Stomach (tissue), 8 donors: ENCODE measurements at regions not wholly inside any gene's neighbourhood (a gene's known extent, or its start where the extent isn't known, plus 50 kb on each side); places are given as distances from the start of the nearest gene placed in this dataset.

Source experiments
- DNase-seq, 2 donors: peaks; one replicate each; pipeline versions ENCODE4 v3.0.0 to v3.0.0-alpha.2; 2013 to 2019
- H3K27ac ChIP-seq, 5 donors: fragments of 200-600 bp in 4 of 5; sonication (generic) in 4 of 5; one replicate each; pipeline ENCODE4 v1.5.1; 2013 to 2019; ENCODE audit warnings: mild to moderate bottlenecking in 1 of 5, moderate library complexity in 1 of 5
- H3K27me3 ChIP-seq, 3 donors: fragments of 200-600 bp; sonication (generic); one replicate each; pipeline ENCODE4 v1.5.1; 2017 to 2019; ENCODE audit warnings: mixed run types in 1 of 3
- H3K36me3 ChIP-seq, 4 donors: fragments of 200-600 bp; sonication (generic); 1 replicate in 3 of 4; 2 replicates in 1 of 4; pipeline ENCODE4 v1.5.1; 2016 to 2019
- H3K4me1 ChIP-seq, 4 donors: fragments of 200-600 bp; sonication (generic); one replicate each; pipeline ENCODE4 v1.5.1; 2016 to 2019
- H3K4me3 ChIP-seq, 4 donors: fragments of 200-600 bp; sonication (generic) in 3 of 4; one replicate each; pipeline ENCODE4 v1.5.1; 2016 to 2019; ENCODE audit warnings: mild to moderate bottlenecking in 1 of 4
- H3K9me3 ChIP-seq, 4 donors: fragments of 200-600 bp; sonication (generic); one replicate each; pipeline ENCODE4 v1.5.1; 2016 to 2019
- CTCF ChIP-seq, 7 experiments: fragments of 450-650 bp in 4 of 7; fragments of 200-600 bp in 3 of 7; sonication (generic) in 3 of 7; IDR thresholded peaks; one replicate each; pipeline ENCODE4 v1.5.1; 2016 to 2019; ENCODE audit warnings: antibody characterized with exemption in 7 of 7, control low read depth in 2 of 7, mild to moderate bottlenecking in 1 of 7
- EP300 ChIP-seq: sonication (generic); formaldehyde crosslinking; IDR thresholded peaks from one replicate; pipeline ENCODE4 v1.6.1; 2017; ENCODE audit warnings: antibody characterized with exemption
- POLR2A ChIP-seq, 4 donors: fragments of 450-650 bp; IDR thresholded peaks; one replicate each; pipeline ENCODE4 v1.6.1; 2016; ENCODE audit warnings: antibody characterized with exemption in 4 of 4, control low read depth in 2 of 4, mild to moderate bottlenecking in 1 of 4, moderate library complexity in 1 of 4
- POLR2AphosphoS5 ChIP-seq, 3 donors: sonication (generic); formaldehyde crosslinking; IDR thresholded peaks; one replicate each; pipeline ENCODE4 v1.6.1; 2016; ENCODE audit warnings: antibody characterized with exemption in 3 of 3
- WGBS, 5 donors: extraction: QIAGEN DNeasy Blood & Tissue Kit in 3 of 5; methylation state at CpG; one replicate each; pipeline versions ENCODE4 v1.1.5 to v1.1.7; 2013 to 2018; 5-methylcytosine and 5-hydroxymethylcytosine counted together
- intact Hi-C: fragments of 100-400 bp; cut with DNase I; formaldehyde crosslinking; loops from one replicate; pipeline ENCODE4 v1.15.1; 2023; ENCODE audit warnings: low total_unique reads
- donor health status: healthy with polysubstance abuse.
- donor health status: Bipolar disorder and iron deficiency.
- donor health status: healthy.

GRCh38 chr15:94592495-94592894 lies 361.1 kb downstream of the MCTP2 start:
- intact Hi-C loops = no loop called here
- TF ChIP-seq EP300 = no peak
- no peak for TF ChIP-seq CTCF (IDR thresholded peaks at IDR 0.05)
- no peaks in the 10 kb centered on the region for H3K36me3 ChIP-seq
- peaks cover 0 to 6% (median 0%) of the 10 kb centered on the region in 4 donors for H3K9me3 ChIP-seq
- H3K4me3 ChIP-seq = no peak overlapping the region
- DNase-seq = no peak
- H3K27me3 ChIP-seq = peaks cover 0 to 5% (median 0%) of the 10 kb centered on the region in 3 donors
- no peak overlapping the region for H3K27ac ChIP-seq
- H3K4me1 ChIP-seq = no peaks in the 10 kb centered on the region

DNA sequence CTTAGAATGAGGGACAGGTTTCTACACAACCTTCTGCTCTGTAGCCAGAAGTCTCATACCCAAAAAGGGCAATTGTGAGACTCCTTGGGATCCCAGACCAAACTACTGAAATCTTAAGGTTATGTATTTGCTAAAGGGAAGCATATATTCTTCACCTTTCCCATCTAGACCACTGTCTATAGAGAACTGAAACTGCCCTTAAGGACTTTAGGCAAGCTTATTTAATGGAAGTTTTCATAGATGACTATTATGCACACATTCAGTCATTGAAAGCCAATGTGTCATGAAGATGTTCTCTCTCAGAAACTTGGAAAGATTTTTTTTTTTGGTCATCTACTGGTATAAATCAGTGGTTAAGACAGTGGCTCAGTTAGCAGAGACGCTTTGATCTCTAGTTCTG lies 365.3 kb downstream of the MCTP2 start:
- no peak overlapping the region for H3K27ac ChIP-seq
- peaks cover 0 to 6% (median 0%) of the 10 kb centered on the region in 4 donors for H3K9me3 ChIP-seq
- peaks cover 0 to 5% (median 0%) of the 10 kb centered on the region in 3 donors for H3K27me3 ChIP-seq
- TF ChIP-seq CTCF (IDR thresholded peaks at IDR 0.05) (no peak), POLR2A (IDR thresholded peaks at IDR 0.05) (no peak), EP300 (no peak), POLR2AphosphoS5 (IDR thresholded peaks at IDR 0.05) (no peak)
- DNase-seq = no peak
- H3K4me1 ChIP-seq = no peaks in the 10 kb centered on the region
- 73 to 78% (median 75%) methylated on average over 1 of the region's 1 CpG for WGBS, 5 donors
- no peak overlapping the region for H3K4me3 ChIP-seq
- no peaks in the 10 kb centered on the region for H3K36me3 ChIP-seq
- intact Hi-C loops = no loop called here

- Histone ChIP-seq H3K4me1 (no peaks in the 10 kb centered on the region), H3K4me3 (no peak overlapping the region), H3K9me3 (no peaks in the 10 kb centered on the region), H3K27me3 (peaks cover 0 to 5% (median 0%) of the 10 kb centered on the region in 3 donors), H3K27ac (no peak overlapping the region), H3K36me3 (no peaks in the 10 kb centered on the region)
- TF ChIP-seq POLR2AphosphoS5 (IDR thresholded peaks at IDR 0.05) = no peak
- TF ChIP-seq CTCF (IDR thresholded peaks at IDR 0.05) = no peak
- no peak for TF ChIP-seq POLR2A (IDR thresholded peaks at IDR 0.05)
- 66 to 77% (median 73%) methylated on average over 8 of the region's 8 CpGs for WGBS, 5 donors
- peak in 1 of 2 donors; percentile 62 for DNase-seq
- intact Hi-C loops = no loop called here
Measured at GRCh38 chr15:94600505-94600904, 369.1 kb downstream of the MCTP2 start.

GRCh38 chr15:94602754-94603470 lies 371.6 kb downstream of the MCTP2 start:
- 60 to 74% (median 70%) methylated on average over 8 of the region's 8 CpGs for WGBS, 5 donors
- DNase-seq = peak in 1 of 2 donors; percentile 47
- Histone ChIP-seq H3K4me1 (no peaks in the 10 kb centered on the region), H3K36me3 (no peaks in the 10 kb centered on the region), H3K9me3 (no peaks in the 10 kb centered on the region), H3K27ac (no peak overlapping the region), H3K27me3 (no peaks in the 10 kb centered on the region), H3K4me3 (no peak overlapping the region)
- intact Hi-C loops = no loop called here
- TF ChIP-seq EP300 (no peak), POLR2A (IDR thresholded peaks at IDR 0.05) (no peak)

- no peak for DNase-seq
- no peak overlapping the region for H3K27ac ChIP-seq
- no peaks in the 10 kb centered on the region for H3K36me3 ChIP-seq
- no peaks in the 10 kb centered on the region for H3K27me3 ChIP-seq
- no peak overlapping the region for H3K4me3 ChIP-seq
- H3K9me3 ChIP-seq = no peaks in the 10 kb centered on the region
- intact Hi-C loops = no loop called here
- no peaks in the 10 kb centered on the region for H3K4me1 ChIP-seq
- TF ChIP-seq POLR2A (IDR thresholded peaks at IDR 0.05) (no peak), CTCF (IDR thresholded peaks at IDR 0.05) (no peak), POLR2AphosphoS5 (IDR thresholded peaks at IDR 0.05) (no peak), EP300 (no peak)
Measured at GRCh38 chr15:94606286-94606685, 374.9 kb downstream of the MCTP2 start.
